ES-I3 (cell line): ENCODE measurements at regions not wholly inside any gene's neighbourhood (a gene's known extent, or its start where the extent isn't known, plus 50 kb on each side); places are given as distances from the start of the nearest gene placed in this dataset.

Experiments
- H3K36me3 ChIP-seq: 2 replicates; pipeline ENCODE4 v1.6.1; 2013; ENCODE audit warnings: mild to moderate bottlenecking, low read length, control low read depth, moderate library complexity; ENCODE audit not compliant: insufficient read depth
- H3K4me1 ChIP-seq: 2 replicates; pipeline ENCODE4 v1.6.1; 2013; ENCODE audit warnings: mild to moderate bottlenecking, control low read depth, low read length; ENCODE audit not compliant: insufficient read depth
- H3K9ac ChIP-seq: 2 replicates; pipeline ENCODE4 v1.6.1; 2013; ENCODE audit warnings: low read depth, mild to moderate bottlenecking, low read length, moderate library complexity
- H3K9me3 ChIP-seq: 2 replicates; pipeline ENCODE4 v1.6.1; 2013; ENCODE audit warnings: mild to moderate bottlenecking, low read length, moderate library complexity; ENCODE audit not compliant: control insufficient read depth, insufficient read depth

DNA sequence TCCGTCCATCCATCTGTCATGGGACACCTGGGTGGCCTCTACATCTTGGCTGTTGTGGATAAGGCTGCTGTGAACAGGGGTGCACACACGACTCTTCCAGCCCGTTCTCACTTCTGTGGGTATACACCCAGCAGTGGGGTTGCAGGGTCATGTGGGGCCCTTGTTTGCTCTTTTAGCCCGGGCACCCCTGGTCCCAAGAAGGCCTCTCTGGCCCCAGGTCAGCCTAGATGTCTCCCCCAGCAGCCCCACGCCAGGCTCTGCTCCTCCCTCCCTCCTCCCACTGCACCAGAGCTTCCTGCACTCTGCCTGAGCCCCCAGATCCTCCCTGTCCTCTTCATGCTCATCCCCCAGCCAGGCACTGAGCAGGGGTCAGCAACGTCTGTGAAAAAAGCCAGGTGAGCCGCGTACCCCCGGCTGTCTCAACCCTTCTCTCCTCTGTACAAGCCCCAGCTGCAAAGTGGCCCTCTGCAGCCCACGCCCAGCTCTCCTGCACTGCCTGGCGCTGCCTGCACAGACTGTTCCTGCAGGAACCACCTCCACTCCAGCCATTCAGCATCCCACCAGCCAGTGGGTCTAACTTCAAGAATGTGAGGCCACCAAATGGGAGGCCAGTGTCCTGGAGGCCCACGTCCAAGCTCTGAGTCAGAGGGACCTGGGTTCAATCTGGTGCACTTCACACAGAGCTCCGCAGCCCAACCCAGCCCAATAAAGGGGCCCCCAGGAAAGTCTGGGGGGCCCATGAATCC, 1508.9 kb downstream of the BRD1 start:
- H3K36me3 ChIP-seq: no peaks in the 10 kb centered on the region
- no peaks in the 10 kb centered on the region for H3K9me3 ChIP-seq
- no peak overlapping the region for H3K9ac ChIP-seq
- H3K4me1 ChIP-seq: no peaks in the 10 kb centered on the region

DNA sequence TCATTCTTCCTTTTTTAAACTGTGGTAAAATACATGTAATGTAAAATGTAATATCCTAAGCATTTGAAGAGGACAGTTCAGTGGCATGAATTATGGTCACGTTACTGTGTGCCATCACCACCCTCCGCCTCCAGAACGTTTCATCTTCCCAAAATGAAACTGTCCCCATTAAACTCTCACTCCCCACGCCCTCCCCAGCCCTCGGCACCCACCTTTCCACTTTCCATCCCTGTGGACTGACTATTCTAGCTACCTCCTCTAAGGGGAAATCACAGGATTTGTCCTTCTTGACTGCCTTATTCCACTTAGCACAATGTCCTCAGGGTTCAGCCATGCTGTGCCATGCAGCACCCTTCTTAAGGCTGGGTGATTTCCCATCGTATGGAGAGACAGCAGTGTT, 1509.5 kb downstream of the BRD1 start:
- no peak overlapping the region for H3K9ac ChIP-seq
- no peaks in the 10 kb centered on the region for H3K36me3 ChIP-seq
- no peaks in the 10 kb centered on the region for H3K9me3 ChIP-seq
- 0 out of 2 replicates have a peak, but pooled peaks cover 2% of the 10 kb centered on the region for H3K4me1 ChIP-seq

DNA sequence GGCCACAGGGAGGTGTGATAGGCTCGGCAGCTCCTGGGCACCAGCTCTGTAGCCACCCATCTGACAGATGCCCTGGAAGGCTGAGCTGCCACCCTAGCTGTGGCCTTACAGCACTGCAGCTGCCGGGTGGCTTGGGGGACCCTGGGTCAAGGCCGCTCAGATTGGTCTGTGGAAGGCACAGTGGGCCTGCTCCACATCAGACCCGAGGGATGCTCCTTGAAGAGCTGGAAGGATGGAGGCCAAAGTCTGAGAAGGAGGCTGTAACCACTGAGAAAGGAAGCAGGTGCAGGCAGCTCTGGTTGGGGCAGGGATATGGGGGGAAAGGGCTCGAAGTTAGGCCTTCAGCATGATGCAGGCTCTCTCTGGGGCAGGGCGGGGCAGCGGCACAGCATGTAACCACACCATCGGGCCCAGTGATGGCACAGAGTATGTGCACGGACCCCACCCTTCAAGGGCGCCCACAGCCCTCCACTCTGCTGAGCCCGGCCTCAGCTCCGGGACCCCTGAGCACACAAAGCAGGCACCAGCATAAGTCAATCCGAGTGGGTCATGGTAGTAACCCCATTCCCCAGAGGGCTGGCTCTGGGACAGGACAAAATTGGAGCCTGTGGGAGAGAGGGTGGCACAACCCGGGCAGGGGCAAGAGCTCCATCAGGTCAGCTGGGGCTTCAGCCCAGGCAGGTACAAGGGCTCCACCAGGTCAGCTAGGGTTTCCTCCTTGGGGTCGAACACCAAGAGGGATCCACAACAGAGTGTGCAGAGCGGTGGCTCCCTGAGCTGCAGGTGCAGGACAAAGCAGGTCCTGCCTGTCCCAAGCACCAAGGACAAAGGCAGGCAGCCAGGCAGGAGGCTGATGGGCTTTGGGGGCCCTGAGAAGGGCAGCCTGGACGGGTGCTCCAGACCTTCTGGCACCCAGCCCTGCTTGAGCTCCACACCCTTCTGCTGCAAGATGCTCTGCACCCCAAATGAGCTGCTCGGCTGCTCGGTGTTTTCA, 1511.1 kb downstream of the BRD1 start:
- Histone ChIP-seq H3K9me3 (0 out of 2 replicates have a peak, but pooled peaks cover 3% of the 10 kb centered on the region), H3K9ac (no peak overlapping the region), H3K36me3 (no peaks in the 10 kb centered on the region), H3K4me1 (0 out of 2 replicates have a peak, but pooled peaks cover 2% of the 10 kb centered on the region)

DNA sequence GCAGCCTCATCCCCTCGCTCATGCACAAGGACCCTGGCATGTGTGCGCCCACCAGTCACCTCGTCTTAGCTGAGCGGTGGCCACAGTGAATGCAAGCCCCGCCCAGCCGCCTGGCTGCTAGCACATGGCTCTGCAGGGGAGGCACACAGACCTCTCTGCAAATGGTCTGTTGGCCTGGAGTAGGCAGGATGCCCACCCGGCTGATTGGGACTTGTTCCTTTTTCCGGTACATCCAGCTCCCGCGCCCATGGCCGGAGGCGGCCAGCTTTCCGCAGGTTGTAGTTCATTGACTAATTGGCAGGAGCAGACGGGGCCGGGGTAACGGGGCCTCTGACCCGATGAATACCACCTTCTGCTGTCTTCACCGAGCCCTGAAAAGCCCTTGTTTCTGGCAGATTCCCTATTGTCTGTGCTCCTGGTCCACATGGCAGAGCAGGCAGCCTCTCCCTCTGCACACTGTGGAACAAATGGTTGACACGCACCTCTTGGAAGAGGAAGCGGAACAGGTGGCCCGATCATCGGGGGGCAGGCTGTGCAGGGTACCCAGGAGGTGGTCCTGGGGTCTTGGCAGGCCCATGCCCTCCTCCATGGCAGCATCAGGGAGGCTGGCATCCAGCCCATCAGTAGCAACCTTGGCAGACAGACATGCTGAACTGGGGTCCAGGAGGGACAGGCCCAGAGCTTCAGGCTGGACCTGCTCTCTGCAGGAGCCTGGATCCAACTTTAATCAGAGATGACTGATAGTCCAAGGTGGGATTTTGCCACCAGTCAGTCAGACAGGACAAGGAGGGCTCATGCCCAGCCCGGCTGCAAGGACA, 1512.0 kb downstream of the BRD1 start:
- H3K4me1 ChIP-seq: 0 out of 2 replicates have a peak, but pooled peaks cover 2% of the 10 kb centered on the region
- no peak overlapping the region for H3K9ac ChIP-seq
- H3K36me3 ChIP-seq: no peaks in the 10 kb centered on the region
- H3K9me3 ChIP-seq: 0 out of 2 replicates have a peak, but pooled peaks cover 3% of the 10 kb centered on the region

DNA sequence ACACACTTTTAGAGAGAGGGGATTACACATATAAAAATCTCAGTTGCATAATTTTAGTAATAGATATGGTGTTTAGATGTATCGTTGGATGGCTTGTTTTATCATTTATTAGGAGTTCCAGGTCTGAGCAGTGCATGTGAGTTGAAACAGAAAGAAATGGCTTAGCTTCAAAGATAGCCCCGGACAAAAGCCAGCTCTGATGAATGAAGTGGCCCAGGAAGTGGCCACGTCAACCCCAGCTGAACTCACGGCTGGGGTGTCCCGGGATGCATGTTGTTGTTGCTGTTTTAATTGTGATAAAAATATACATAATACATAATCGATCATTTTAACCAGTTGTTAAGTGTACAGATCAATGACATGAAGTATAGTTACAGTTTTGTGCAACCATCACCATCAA, 1513.6 kb downstream of the BRD1 start:
- no peaks in the 10 kb centered on the region for H3K36me3 ChIP-seq
- H3K9me3 ChIP-seq: 0 out of 2 replicates have a peak, but pooled peaks cover 3% of the 10 kb centered on the region
- H3K9ac ChIP-seq: no peak overlapping the region
- H3K4me1 ChIP-seq: 0 out of 2 replicates have a peak, but pooled peaks cover 2% of the 10 kb centered on the region

DNA sequence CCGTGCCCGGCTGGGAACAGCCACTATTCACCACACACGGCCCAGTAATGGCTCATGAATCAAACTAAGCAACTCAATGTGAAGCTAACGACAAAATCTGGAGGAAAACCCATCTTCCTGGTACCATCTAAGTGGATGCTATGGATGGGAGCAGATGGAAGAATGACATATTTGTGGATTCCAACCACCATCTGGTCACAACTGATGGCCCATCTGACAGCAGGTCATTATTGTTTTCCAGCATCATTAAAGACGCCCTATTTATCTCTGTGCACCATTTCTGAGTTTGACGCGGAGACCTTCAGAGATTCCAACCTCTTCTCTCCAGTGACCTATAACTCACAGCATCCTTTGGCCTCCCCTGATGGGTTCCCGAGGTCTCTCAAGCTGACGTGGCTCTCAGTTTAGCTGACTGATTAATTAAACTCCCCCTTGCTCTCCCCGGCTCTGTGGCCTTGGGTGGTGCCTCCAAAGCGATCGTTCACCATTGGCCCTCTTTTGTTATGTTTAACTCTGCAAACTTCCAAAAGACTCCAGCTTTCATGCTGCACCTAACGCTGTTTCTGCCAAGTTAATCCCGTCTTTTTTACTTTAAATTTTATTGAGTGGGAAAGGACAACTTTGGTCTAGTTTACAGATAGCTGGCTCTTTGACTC, 1514.4 kb downstream of the BRD1 start:
- Histone ChIP-seq H3K9ac (no peak overlapping the region), H3K9me3 (0 out of 2 replicates have a peak, but pooled peaks cover 3% of the 10 kb centered on the region), H3K36me3 (no peaks in the 10 kb centered on the region), H3K4me1 (0 out of 2 replicates have a peak, but pooled peaks cover 2% of the 10 kb centered on the region)

DNA sequence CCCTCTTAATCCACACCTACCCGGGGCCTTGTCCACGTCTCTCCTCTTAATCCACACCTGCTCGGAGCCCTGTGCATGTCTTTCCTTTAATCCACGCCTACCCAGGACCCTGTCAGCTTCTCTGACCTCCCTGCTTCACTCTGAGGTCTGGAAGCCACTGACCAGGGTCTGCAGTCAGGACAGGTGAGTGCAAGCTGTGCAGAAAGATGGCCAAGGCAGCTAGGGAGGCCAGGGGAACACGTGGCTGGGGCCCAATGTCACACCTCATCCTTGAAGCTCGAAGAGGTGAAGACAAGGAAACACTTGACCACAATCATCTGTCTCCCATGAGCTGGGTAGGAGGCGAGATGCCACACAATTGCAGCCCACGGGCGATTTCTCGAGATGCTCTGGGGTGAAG, 1516.9 kb downstream of the BRD1 start:
- Histone ChIP-seq H3K36me3 (no peaks in the 10 kb centered on the region), H3K9me3 (0 out of 2 replicates have a peak, but pooled peaks cover 3% of the 10 kb centered on the region), H3K9ac (no peak overlapping the region), H3K4me1 (0 out of 2 replicates have a peak, but pooled peaks cover 2% of the 10 kb centered on the region)

DNA sequence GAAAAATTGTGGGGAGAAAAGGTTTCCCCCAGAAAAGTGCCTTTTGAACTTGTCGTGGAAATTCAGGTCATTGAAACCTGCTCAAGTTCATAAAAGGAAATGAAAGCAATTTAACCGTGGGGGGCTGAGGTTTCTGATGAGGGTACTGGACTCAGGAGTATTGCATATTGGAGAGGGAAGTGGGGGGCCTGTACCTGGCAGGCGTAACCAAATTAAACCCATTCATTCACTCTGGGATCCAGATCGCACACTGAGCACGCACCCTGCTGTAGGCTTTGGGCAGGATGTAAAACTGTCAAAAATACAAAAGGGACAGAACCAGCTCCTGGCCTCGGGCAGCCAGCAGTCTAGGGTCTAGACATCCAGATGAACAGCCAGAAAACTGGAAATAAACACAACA, 1517.4 kb downstream of the BRD1 start:
- Histone ChIP-seq H3K4me1 (0 out of 2 replicates have a peak, but pooled peaks cover 2% of the 10 kb centered on the region), H3K36me3 (no peaks in the 10 kb centered on the region), H3K9me3 (0 out of 2 replicates have a peak, but pooled peaks cover 3% of the 10 kb centered on the region), H3K9ac (no peak overlapping the region)

DNA sequence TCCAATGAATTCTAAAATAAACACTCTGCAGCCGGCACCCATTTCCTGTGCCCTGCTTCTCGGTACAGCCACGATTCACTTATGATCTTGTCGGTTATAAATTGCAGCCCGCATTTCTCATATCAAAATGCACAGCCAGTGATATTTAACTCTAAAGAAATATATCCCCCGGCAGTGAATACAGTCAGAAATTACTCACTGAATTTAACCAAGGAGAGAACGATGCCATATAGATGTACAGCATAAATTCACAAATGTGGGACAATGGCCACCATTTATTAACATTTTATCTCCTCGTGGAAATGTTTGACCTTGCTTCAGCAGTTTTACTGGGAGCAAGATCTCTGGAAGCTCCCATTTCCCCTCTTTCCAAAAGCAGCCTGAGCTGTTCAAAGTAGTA, 1517.8 kb downstream of the BRD1 start:
- 0 out of 2 replicates have a peak, but pooled peaks cover 3% of the 10 kb centered on the region for H3K9me3 ChIP-seq
- 0 out of 2 replicates have a peak, but pooled peaks cover 2% of the 10 kb centered on the region for H3K4me1 ChIP-seq
- H3K36me3 ChIP-seq: no peaks in the 10 kb centered on the region
- H3K9ac ChIP-seq: no peak overlapping the region

DNA sequence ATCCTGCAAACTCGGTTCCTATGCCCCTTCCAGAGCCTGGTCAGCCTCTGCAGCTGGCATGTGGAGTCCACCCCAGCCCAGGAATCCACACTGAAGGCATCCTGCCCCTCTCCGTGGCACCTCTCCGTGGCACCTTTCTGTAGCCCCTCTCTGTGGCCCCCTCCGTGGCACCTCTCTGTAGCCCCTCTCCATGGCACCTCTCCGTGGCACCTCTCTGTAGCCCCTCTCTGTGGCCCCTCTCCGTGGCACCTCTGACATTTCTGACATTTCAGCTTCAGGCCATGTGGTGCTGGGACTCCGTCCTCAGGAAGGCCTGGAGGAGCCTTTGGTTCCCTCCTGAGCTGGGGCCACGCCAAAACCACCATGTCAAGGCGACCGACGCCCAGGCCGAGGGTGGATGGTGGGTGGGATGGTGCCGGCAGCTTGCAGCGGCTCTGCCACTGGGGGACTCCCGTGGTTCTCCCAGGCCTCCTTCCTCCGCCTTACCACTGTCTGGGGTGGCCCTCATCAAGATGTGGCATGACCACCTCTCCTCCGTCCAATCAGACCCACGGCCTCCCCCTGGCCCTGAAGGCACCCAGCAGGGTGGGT, 1518.5 kb downstream of the BRD1 start:
- Histone ChIP-seq H3K9ac (no peak overlapping the region), H3K4me1 (0 out of 2 replicates have a peak, but pooled peaks cover 2% of the 10 kb centered on the region), H3K36me3 (no peaks in the 10 kb centered on the region), H3K9me3 (0 out of 2 replicates have a peak, but pooled peaks cover 3% of the 10 kb centered on the region)

DNA sequence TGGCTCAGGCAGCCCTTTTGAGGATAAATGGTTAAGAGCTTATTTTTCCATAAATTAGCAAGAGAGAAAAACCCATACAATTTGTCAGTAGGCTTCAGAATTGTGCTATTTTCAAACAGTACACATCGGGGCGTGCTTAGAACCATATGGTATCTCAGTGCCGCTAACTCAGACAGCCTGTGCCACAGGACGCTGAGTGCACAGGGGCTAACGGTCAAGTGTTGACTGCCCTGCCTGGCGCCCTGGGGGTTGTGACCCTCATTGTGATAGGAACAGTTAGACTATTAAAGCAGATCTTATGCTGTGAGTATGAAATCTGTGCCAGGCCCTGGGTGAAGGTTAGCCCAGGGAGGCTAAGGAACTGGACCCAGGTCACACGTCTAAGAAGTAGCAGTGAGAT, 1519.7 kb downstream of the BRD1 start:
- H3K9me3 ChIP-seq: 0 out of 2 replicates have a peak, but pooled peaks cover 3% of the 10 kb centered on the region
- H3K4me1 ChIP-seq: no peaks in the 10 kb centered on the region
- H3K36me3 ChIP-seq: no peaks in the 10 kb centered on the region
- no peak overlapping the region for H3K9ac ChIP-seq

DNA sequence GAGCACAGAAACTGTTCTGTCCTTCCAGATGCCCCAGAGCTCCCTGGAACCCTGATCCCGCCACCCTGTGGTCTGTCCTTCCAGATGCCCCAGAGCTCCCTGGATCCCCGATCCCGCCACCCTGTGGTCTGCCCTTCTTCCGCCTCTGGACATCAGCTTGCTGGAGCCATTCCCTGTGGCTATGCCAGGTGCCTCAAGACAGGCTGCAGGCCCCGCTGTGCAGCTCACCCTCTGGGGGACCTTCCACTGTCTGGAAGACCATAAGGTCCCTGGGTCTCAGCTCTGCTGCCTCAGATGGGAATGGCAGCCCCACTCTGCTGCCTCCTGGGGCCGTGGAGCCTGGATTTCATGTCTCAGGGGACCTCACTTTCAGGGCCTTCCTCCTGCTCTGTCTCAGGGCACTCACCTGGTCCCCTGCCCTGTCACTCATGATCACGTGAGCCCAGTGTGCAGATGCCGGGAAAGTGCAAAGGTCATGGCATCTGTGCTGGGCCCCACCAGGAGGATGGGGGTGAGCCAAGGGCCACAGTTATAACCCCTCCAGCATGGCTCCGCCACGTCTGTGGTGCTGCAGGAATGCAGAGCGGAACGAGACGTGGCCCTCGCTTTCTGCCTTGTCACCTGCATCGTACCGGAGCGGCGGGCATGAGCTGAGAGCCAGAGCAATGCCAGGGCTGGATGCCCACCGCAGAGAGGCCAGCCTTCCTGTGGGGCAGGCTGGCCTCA, 1520.7 kb downstream of the BRD1 start:
- H3K9me3 ChIP-seq: 0 out of 2 replicates have a peak, but pooled peaks cover 2% of the 10 kb centered on the region
- no peak overlapping the region for H3K9ac ChIP-seq
- H3K4me1 ChIP-seq: no peaks in the 10 kb centered on the region
- H3K36me3 ChIP-seq: no peaks in the 10 kb centered on the region
